Omental fat pad (tissue), 3 donors: ENCODE measurements at regions not wholly inside any gene's neighbourhood (a gene's known extent, or its start where the extent isn't known, plus 50 kb on each side); places are given as distances from the start of the nearest gene placed in this dataset.

Experiments
- ATAC-seq: fragments of 150-250 bp; one replicate; pipeline ENCODE4 v1.9.1; 2016; ENCODE audit warnings: mild to moderate bottlenecking, moderate library complexity; ENCODE audit not compliant: low FRiP score
- DNase-seq: peaks from one replicate; pipeline ENCODE4 v3.0.0-alpha.2; 2019; ENCODE audit warnings: low spot score
- CTCF ChIP-seq, 3 donors: fragments of 450-650 bp; IDR thresholded peaks; one replicate each; pipeline ENCODE4 v1.5.1; 2016 to 2017; ENCODE audit warnings: antibody characterized with exemption in 3 of 3, mild to moderate bottlenecking in 3 of 3, moderate library complexity in 2 of 3

GRCh38 chr3:117126946-117127546, 417.5 kb downstream of the TUSC7 start:
- ATAC-seq (no peak), DNase-seq (no peak)
- no peak for TF ChIP-seq CTCF (IDR thresholded peaks at IDR 0.05)

GRCh38 chr3:117128133-117128532, 418.6 kb downstream of the TUSC7 start:
- no peak for ATAC-seq

GRCh38 chr3:117128872-117129271, 419.3 kb downstream of the TUSC7 start:
- TF ChIP-seq CTCF (IDR thresholded peaks at IDR 0.05) = no peak
- DNase-seq (no peak), ATAC-seq (no peak)

More at GRCh38 chr3:117128133-117128532, 418.6 kb downstream of the TUSC7 start:
- TF ChIP-seq CTCF (IDR thresholded peaks at IDR 0.05) = no peak
- DNase-seq = no peak

- no peak for TF ChIP-seq CTCF (IDR thresholded peaks at IDR 0.05)
- DNase-seq (no peak), ATAC-seq (no peak)
Measured at GRCh38 chr3:117129516-117129915, 419.9 kb downstream of the TUSC7 start.

GRCh38 chr3:117130222-117130621, 420.6 kb downstream of the TUSC7 start:
- no peak for TF ChIP-seq CTCF (IDR thresholded peaks at IDR 0.05)
- ATAC-seq (no peak), DNase-seq (no peak)

GRCh38 chr3:117131259-117131658, 421.7 kb downstream of the TUSC7 start:
- DNase-seq (no peak), ATAC-seq (no peak)
- TF ChIP-seq CTCF (IDR thresholded peaks at IDR 0.05) = no peak

GRCh38 chr3:117133066-117133465, 423.5 kb downstream of the TUSC7 start:
- TF ChIP-seq CTCF (IDR thresholded peaks at IDR 0.05) = no peak
- no peak for ATAC-seq
- no peak for DNase-seq
